ENCODE measurements at regions not wholly inside any gene's neighbourhood (a gene's known extent, or its start where the extent isn't known, plus 50 kb on each side); places are given as distances from the start of the nearest gene placed in this dataset.
"Not testable (repeated sequence)": the region's sequence is repeated elsewhere in the genome, so short reads cannot be mapped to it uniquely, and the experiment has no call there.

GRCh38 chr6:14217728-14218518 lies 100.4 kb downstream of the CD83 start:
- no peak for DNase-seq

GRCh38 chr6:14218519-14218800 lies 100.9 kb downstream of the CD83 start:
- no peak for DNase-seq

- no peak for DNase-seq
Measured at GRCh38 chr6:14221564-14222279, 104.2 kb downstream of the CD83 start.

GRCh38 chr6:14222956-14223355 lies 105.4 kb downstream of the CD83 start:
- no peak for DNase-seq

GRCh38 chr6:14224359-14225103 lies 107.0 kb downstream of the CD83 start:
- DNase-seq = no peak

GRCh38 chr6:14226051-14226660 lies 108.6 kb downstream of the CD83 start:
- no peak for DNase-seq

GRCh38 chr6:14228571-14228970 lies 111.0 kb downstream of the CD83 start:
- DNase-seq = no peak

- DNase-seq = no peak
Measured at GRCh38 chr6:14231071-14231483, 113.5 kb downstream of the CD83 start.

- no peak for DNase-seq
Measured at GRCh38 chr6:14231501-14232280, 114.1 kb downstream of the CD83 start.

- DNase-seq = no peak
Measured at GRCh38 chr6:14232889-14233288, 115.3 kb downstream of the CD83 start.

- DNase-seq = no peak
Measured at GRCh38 chr6:14235653-14236356, 118.2 kb downstream of the CD83 start.

GRCh38 chr6:14239097-14239496 lies 121.5 kb downstream of the CD83 start:
- DNase-seq = no peak

- no peak for DNase-seq
Measured at GRCh38 chr6:14240411-14241166, 123.0 kb downstream of the CD83 start.

- DNase-seq = no peak
Measured at GRCh38 chr6:14241255-14242070, 123.9 kb downstream of the CD83 start.

- not testable (repeated sequence) for DNase-seq
Measured at GRCh38 chr6:14242912-14243311, 125.3 kb downstream of the CD83 start.

- no peak for DNase-seq
Measured at GRCh38 chr6:14243597-14243996, 126.0 kb downstream of the CD83 start.

GRCh38 chr6:14246876-14247275 lies 129.3 kb downstream of the CD83 start:
- DNase-seq = no peak

GRCh38 chr6:14250573-14250972 lies 133.0 kb downstream of the CD83 start:
- DNase-seq = no peak

GRCh38 chr6:14252271-14252850 lies 134.8 kb downstream of the CD83 start:
- no peak for DNase-seq

GRCh38 chr6:14254505-14254904 lies 136.9 kb downstream of the CD83 start:
- DNase-seq = no peak

All from hindlimb muscle (tissue), 1 donor.